ENCODE measurements at regions not wholly inside any gene's neighbourhood (a gene's known extent, or its start where the extent isn't known, plus 50 kb on each side); places are given as distances from the start of the nearest gene placed in this dataset.

DNA sequence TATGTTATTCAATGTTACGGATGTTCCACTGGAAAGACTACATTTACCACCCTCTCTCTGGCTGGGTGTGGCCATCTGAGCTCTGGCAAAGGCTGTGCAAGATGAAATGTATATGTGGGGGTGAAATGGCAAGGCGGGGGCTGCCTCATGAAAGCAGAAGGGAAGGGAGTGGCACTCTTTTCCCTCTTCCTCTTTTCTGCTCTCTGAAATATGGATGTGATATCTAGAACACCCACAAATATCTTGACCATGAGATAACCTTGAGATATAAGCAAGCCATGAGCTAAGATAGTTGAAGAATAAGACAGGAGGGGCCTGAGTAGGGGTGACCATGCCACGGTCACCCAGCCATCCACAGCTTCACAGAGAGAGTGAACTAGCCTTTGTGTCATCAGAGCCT is 367.8 kb upstream of the ID2 start:
- H4K20me1 ChIP-seq (ENCODE audit: low read depth) = no peaks in the 10 kb centered on the region
- TF ChIP-seq EZH2phosphoT487 (IDR thresholded peaks at IDR 0.05) (no peak), EZH2 (IDR thresholded peaks at IDR 0.05) (no peak)
- TF ChIP-seq, protein P1, sequence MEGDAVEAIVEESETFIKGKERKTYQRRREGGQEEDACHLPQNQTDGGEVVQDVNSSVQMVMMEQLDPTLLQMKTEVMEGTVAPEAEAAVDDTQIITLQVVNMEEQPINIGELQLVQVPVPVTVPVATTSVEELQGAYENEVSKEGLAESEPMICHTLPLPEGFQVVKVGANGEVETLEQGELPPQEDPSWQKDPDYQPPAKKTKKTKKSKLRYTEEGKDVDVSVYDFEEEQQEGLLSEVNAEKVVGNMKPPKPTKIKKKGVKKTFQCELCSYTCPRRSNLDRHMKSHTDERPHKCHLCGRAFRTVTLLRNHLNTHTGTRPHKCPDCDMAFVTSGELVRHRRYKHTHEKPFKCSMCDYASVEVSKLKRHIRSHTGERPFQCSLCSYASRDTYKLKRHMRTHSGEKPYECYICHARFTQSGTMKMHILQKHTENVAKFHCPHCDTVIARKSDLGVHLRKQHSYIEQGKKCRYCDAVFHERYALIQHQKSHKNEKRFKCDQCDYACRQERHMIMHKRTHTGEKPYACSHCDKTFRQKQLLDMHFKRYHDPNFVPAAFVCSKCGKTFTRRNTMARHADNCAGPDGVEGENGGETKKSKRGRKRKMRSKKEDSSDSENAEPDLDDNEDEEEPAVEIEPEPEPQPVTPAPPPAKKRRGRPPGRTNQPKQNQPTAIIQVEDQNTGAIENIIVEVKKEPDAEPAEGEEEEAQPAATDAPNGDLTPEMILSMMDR (IDR thresholded peaks at IDR 0.05) = no peak
- H3K9me3 ChIP-seq (ENCODE audit: low read depth) = no peaks in the 10 kb centered on the region
- no peak overlapping the region for H3K4me2 ChIP-seq
- no peaks in the 10 kb centered on the region for H3K79me2 ChIP-seq (ENCODE audit: low read depth)
- H3K36me3 ChIP-seq = no peaks in the 10 kb centered on the region
- H3K4me3 ChIP-seq = no peak overlapping the region
- no peak overlapping the region for H3K27ac ChIP-seq
- Mint-ChIP-seq H3K9me3 (peaks cover 9% of the 10 kb centered on the region), H3K4me3 (no peak overlapping the region), H3K27ac (peak overlapping the region; percentile 18), H3K4me1 (peaks cover 37% of the 10 kb centered on the region), H3K27me3 (ENCODE audit: insufficient read depth, low read depth) (peaks cover 15% of the 10 kb centered on the region), H3K36me3 (no peaks in the 10 kb centered on the region)
- no peak overlapping the region for H3K9ac ChIP-seq
- H2AFZ ChIP-seq (replicated peaks) = no peak overlapping the region
- no peak for DNase-seq (ENCODE audit: low spot score)
- no peaks in the 10 kb centered on the region for H3K27me3 ChIP-seq
- no peaks in the 10 kb centered on the region for H3F3A ChIP-seq (ENCODE audit: low read depth)
- H3K4me1 ChIP-seq = peaks cover 20% of the 10 kb centered on the region

DNA sequence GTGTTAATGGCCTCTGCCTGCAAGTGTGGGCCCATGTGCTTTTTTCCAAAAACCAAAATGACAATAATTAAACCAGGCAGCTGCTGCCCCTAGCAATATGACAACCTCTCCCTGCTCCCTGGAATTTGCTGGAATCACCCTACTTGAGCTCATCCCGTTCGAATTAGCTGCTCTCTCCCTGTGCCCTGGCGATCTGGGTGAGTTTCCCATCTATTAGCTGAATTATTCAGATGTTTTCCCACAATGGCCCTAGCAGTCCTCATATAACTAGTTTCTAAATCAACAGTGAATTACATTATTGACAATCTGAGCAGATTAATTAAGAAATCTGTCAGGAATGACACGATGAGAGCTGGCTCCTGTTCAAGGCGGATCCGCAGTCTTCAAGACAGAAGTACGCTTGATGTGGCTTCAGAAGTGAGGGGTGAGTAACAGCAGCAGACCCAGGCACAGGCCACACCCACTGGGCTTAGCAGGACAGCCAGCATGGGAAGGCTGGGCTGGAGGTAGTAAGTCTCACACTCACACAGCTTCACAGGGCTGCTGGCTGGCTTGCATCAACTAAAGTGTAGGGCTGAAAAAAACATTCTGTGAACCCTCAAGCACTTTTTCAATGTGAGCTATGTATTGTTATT is 366.2 kb upstream of the ID2 start:
- H3K9ac ChIP-seq = no peak overlapping the region
- TF ChIP-seq, protein P1 (IDR thresholded peaks at IDR 0.05) = no peak
- TF ChIP-seq EZH2 (IDR thresholded peaks at IDR 0.05) (no peak), EZH2phosphoT487 (IDR thresholded peaks at IDR 0.05) (no peak)
- Mint-ChIP-seq H3K4me3 (no peak overlapping the region), H3K36me3 (no peaks in the 10 kb centered on the region), H3K27me3 (ENCODE audit: insufficient read depth, low read depth) (peaks cover 12% of the 10 kb centered on the region), H3K27ac (no peak overlapping the region), H3K9me3 (peaks cover 12% of the 10 kb centered on the region), H3K4me1 (peaks cover 32% of the 10 kb centered on the region)
- no peaks in the 10 kb centered on the region for H3K36me3 ChIP-seq
- DNase-seq (ENCODE audit: low spot score) = peak; percentile 64
- peaks cover 20% of the 10 kb centered on the region for H3K4me1 ChIP-seq
- H3K9me3 ChIP-seq (ENCODE audit: low read depth) = no peaks in the 10 kb centered on the region
- no peaks in the 10 kb centered on the region for H3F3A ChIP-seq (ENCODE audit: low read depth)
- H3K79me2 ChIP-seq (ENCODE audit: low read depth) = no peaks in the 10 kb centered on the region
- H3K4me2 ChIP-seq = no peak overlapping the region
- H3K4me3 ChIP-seq = no peak overlapping the region
- H3K27me3 ChIP-seq = no peaks in the 10 kb centered on the region
- H4K20me1 ChIP-seq (ENCODE audit: low read depth) = no peaks in the 10 kb centered on the region
- no peak overlapping the region for H3K27ac ChIP-seq
- no peak overlapping the region for H2AFZ ChIP-seq (replicated peaks)

DNA sequence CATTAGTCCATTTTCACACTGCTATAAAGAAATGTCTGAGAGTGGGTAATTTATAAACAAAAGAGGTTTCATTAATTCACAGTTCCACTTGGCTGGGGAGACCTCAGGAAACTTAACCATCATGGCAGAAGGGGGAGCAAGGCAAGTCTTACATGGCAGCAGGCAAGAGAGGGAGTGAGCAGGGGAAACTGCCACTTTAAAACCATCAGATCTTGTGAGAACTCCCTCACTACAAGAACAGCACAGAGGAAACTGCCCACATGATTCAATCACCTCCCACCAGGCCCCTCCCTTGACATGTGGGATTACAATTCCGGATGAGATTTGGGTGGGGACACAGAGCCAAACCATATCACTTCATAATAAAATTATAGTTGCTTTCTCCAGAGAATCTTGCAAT is 365.5 kb upstream of the ID2 start:
- Mint-ChIP-seq H3K36me3 (no peaks in the 10 kb centered on the region), H3K4me1 (peaks cover 28% of the 10 kb centered on the region), H3K27ac (no peak overlapping the region), H3K27me3 (ENCODE audit: insufficient read depth, low read depth) (peaks cover 8% of the 10 kb centered on the region), H3K9me3 (peaks cover 7% of the 10 kb centered on the region), H3K4me3 (no peak overlapping the region)
- DNase-seq (ENCODE audit: low spot score) = no peak
- H3K79me2 ChIP-seq (ENCODE audit: low read depth) = no peaks in the 10 kb centered on the region
- H3K36me3 ChIP-seq = no peaks in the 10 kb centered on the region
- H3K9me3 ChIP-seq (ENCODE audit: low read depth) = no peaks in the 10 kb centered on the region
- H3K27ac ChIP-seq = no peak overlapping the region
- H2AFZ ChIP-seq (replicated peaks) = no peak overlapping the region
- no peaks in the 10 kb centered on the region for H3F3A ChIP-seq (ENCODE audit: low read depth)
- H3K27me3 ChIP-seq = no peaks in the 10 kb centered on the region
- H4K20me1 ChIP-seq (ENCODE audit: low read depth) = no peaks in the 10 kb centered on the region
- H3K4me2 ChIP-seq = no peak overlapping the region
- H3K4me1 ChIP-seq = peaks cover 20% of the 10 kb centered on the region
- TF ChIP-seq EZH2phosphoT487 (IDR thresholded peaks at IDR 0.05) (no peak), EZH2 (IDR thresholded peaks at IDR 0.05) (no peak)
- TF ChIP-seq, protein P1 (IDR thresholded peaks at IDR 0.05) = no peak
- H3K4me3 ChIP-seq = no peak overlapping the region
- no peak overlapping the region for H3K9ac ChIP-seq
